HG02852 (cell line): ENCODE measurements at regions not wholly inside any gene's neighbourhood (a gene's known extent, or its start where the extent isn't known, plus 50 kb on each side); places are given as distances from the start of the nearest gene placed in this dataset.

Experiments
- ATAC-seq: cut with Tn5 transposase; IDR thresholded peaks from one replicate; pipeline ENCODE4 v1.9.1; 2021; ENCODE audit warnings: mild to moderate bottlenecking, moderate library complexity; ENCODE audit not compliant: unreplicated experiment

GRCh38 chr5:6806668-6807067 lies 93.4 kb downstream of the TENT4A start:
- ATAC-seq: no peak

GRCh38 chr5:6808462-6808861 lies 95.2 kb downstream of the TENT4A start:
- ATAC-seq: no peak

- no peak for ATAC-seq
These were observed 97.6 kb downstream of the TENT4A start for GRCh38 chr5:6810641-6811405.

GRCh38 chr5:6812091-6812490 lies 98.9 kb downstream of the TENT4A start:
- ATAC-seq: no peak

- no peak for ATAC-seq
These were observed 99.8 kb downstream of the TENT4A start for GRCh38 chr5:6812800-6813731.

GRCh38 chr5:6814816-6815215 lies 101.6 kb downstream of the TENT4A start:
- no peak for ATAC-seq

- no peak for ATAC-seq
These were observed 105.6 kb downstream of the TENT4A start for GRCh38 chr5:6818594-6819511.

- no peak for ATAC-seq
These were observed 106.3 kb downstream of the TENT4A start for GRCh38 chr5:6819521-6819920.

- ATAC-seq: no peak
These were observed 107.7 kb downstream of the TENT4A start for GRCh38 chr5:6820851-6821479.

- ATAC-seq: no peak
These were observed 108.8 kb downstream of the TENT4A start for GRCh38 chr5:6822068-6822467.

- ATAC-seq: no peak
These were observed 109.5 kb downstream of the TENT4A start for GRCh38 chr5:6822556-6823343.

GRCh38 chr5:6823996-6824395 lies 110.8 kb downstream of the TENT4A start:
- ATAC-seq: no peak

- no peak for ATAC-seq
These were observed 112.5 kb downstream of the TENT4A start for GRCh38 chr5:6825678-6826244.

GRCh38 chr5:6826756-6827155 lies 113.5 kb downstream of the TENT4A start:
- no peak for ATAC-seq

- ATAC-seq: peak; percentile 67
These were observed 114.4 kb downstream of the TENT4A start for GRCh38 chr5:6827526-6828219.

GRCh38 chr5:6829150-6829784 lies 116.0 kb downstream of the TENT4A start:
- ATAC-seq: peak; percentile 77

GRCh38 chr5:6830643-6831239 lies 117.5 kb downstream of the TENT4A start:
- ATAC-seq: no peak
